H9 (cell line): ENCODE measurements at regions not wholly inside any gene's neighbourhood (a gene's known extent, or its start where the extent isn't known, plus 50 kb on each side); places are given as distances from the start of the nearest gene placed in this dataset.

Source experiments
- DNase-seq: peaks from one replicate; pipeline ENCODE4 v3.0.0-alpha.2; 2017
- H2AFZ ChIP-seq: one replicate; pipeline ENCODE4 v1.6.1; 2013; ENCODE audit warnings: mild to moderate bottlenecking, low read length, control low read depth, moderate library complexity
- H2AK5ac ChIP-seq: 2 replicates; pipeline ENCODE4 v1.6.1; 2013; ENCODE audit warnings: low read length, control low read depth, mixed read lengths; ENCODE audit not compliant: insufficient read length
- H2BK120ac ChIP-seq: one replicate; pipeline ENCODE4 v1.6.1; 2013; ENCODE audit warnings: low read depth, mild to moderate bottlenecking, low read length, control low read depth, inconsistent platforms; ENCODE audit not compliant: poor library complexity, severe bottlenecking
- H2BK12ac ChIP-seq: 2 replicates; pipeline ENCODE4 v1.6.1; 2013; ENCODE audit warnings: low read length, control low read depth, mixed read lengths, low read depth; ENCODE audit not compliant: insufficient read length
- H2BK15ac ChIP-seq: 2 replicates; pipeline ENCODE4 v1.6.1; 2013; ENCODE audit warnings: low read depth, low read length, control low read depth
- H2BK20ac ChIP-seq: one replicate; pipeline ENCODE4 v1.6.1; 2013; ENCODE audit warnings: low read depth, mild to moderate bottlenecking, low read length, control low read depth, inconsistent platforms; ENCODE audit not compliant: poor library complexity, severe bottlenecking
- H2BK5ac ChIP-seq: 2 replicates; pipeline ENCODE4 v1.6.1; 2013; ENCODE audit warnings: low read length, control low read depth, mixed read lengths; ENCODE audit not compliant: insufficient read length
- H3K14ac ChIP-seq: 2 replicates; pipeline ENCODE4 v1.6.1; 2013; ENCODE audit warnings: low read length, control low read depth; ENCODE audit not compliant: insufficient read depth
- H3K18ac ChIP-seq: 2 replicates; pipeline ENCODE4 v1.6.1; 2013; ENCODE audit warnings: low read depth, mild to moderate bottlenecking, mixed read lengths, low read length, control low read depth; ENCODE audit not compliant: insufficient read length
- H3K23ac ChIP-seq: 2 replicates; pipeline ENCODE4 v1.6.1; 2013; ENCODE audit warnings: low read length, control low read depth, mixed read lengths, low read depth; ENCODE audit not compliant: insufficient read length
- H3K23me2 ChIP-seq: 2 replicates; pipeline ENCODE4 v1.6.1; 2013; ENCODE audit warnings: low read depth, mild to moderate bottlenecking, mixed read lengths, low read length, control low read depth; ENCODE audit not compliant: insufficient read length, poor library complexity, severe bottlenecking
- H3K27ac ChIP-seq: 2 replicates; pipeline ENCODE4 v1.5.1; 2013; ENCODE audit warnings: low read length, control low read depth, mixed read lengths, low read depth; ENCODE audit not compliant: insufficient read length
- H3K27me3 ChIP-seq: 2 replicates; pipeline ENCODE4 v1.6.1; 2013; ENCODE audit warnings: low read length, control low read depth, inconsistent platforms; ENCODE audit not compliant: insufficient read depth
- H3K4ac ChIP-seq: 2 replicates; pipeline ENCODE4 v1.6.1; 2013; ENCODE audit warnings: low read depth, mild to moderate bottlenecking, control low read depth, inconsistent platforms, low read length, moderate library complexity
- H3K4me1 ChIP-seq: 2 replicates; pipeline ENCODE4 v1.6.1; 2013; ENCODE audit warnings: low read length, control low read depth, inconsistent platforms; ENCODE audit not compliant: insufficient read depth
- H3K4me2 ChIP-seq: 2 replicates; pipeline ENCODE4 v1.6.1; 2013; ENCODE audit warnings: low read length, control low read depth, mixed read lengths; ENCODE audit not compliant: insufficient read length, insufficient read depth
- H3K56ac ChIP-seq: 2 replicates; pipeline ENCODE4 v1.6.1; 2013; ENCODE audit warnings: low read depth, mild to moderate bottlenecking, mixed read lengths, low read length, control low read depth; ENCODE audit not compliant: insufficient read length
- H3K79me1 ChIP-seq: 2 replicates; pipeline ENCODE4 v1.6.1; 2013; ENCODE audit warnings: low read depth, mild to moderate bottlenecking, moderate library complexity, low read length, control low read depth, inconsistent platforms; ENCODE audit not compliant: insufficient read depth, poor library complexity, severe bottlenecking
- H3K79me2 ChIP-seq: 2 replicates; pipeline ENCODE4 v1.6.1; 2013; ENCODE audit warnings: low read length, control low read depth, inconsistent platforms; ENCODE audit not compliant: insufficient read depth
- H3K9ac ChIP-seq: 2 replicates; pipeline ENCODE4 v1.6.1; 2013; ENCODE audit warnings: low read length, control low read depth, mixed read lengths; ENCODE audit not compliant: insufficient read length; ENCODE audit errors: extremely low read depth
- H3K9me3 ChIP-seq: one replicate; pipeline ENCODE4 v1.6.1; 2013; ENCODE audit warnings: low read depth, low read length, inconsistent platforms; ENCODE audit not compliant: control insufficient read depth
- H3T11ph ChIP-seq: one replicate; pipeline ENCODE4 v1.6.1; 2013; ENCODE audit warnings: mild to moderate bottlenecking, low read length, control low read depth, inconsistent platforms
- H4K20me1 ChIP-seq: one replicate; pipeline ENCODE4 v1.6.1; 2013; ENCODE audit not compliant: control insufficient read depth, insufficient read length, insufficient read depth
- H4K5ac ChIP-seq: 2 replicates; pipeline ENCODE4 v1.6.1; 2013; ENCODE audit warnings: low read depth, mild to moderate bottlenecking, mixed read lengths, low read length, control low read depth; ENCODE audit not compliant: insufficient read length
- H4K8ac ChIP-seq: replicated peaks from 2 replicates; pipeline ENCODE4 v1.6.1; 2013; ENCODE audit warnings: low read length, control low read depth, mixed read lengths, low read depth; ENCODE audit not compliant: insufficient read length
- H4K91ac ChIP-seq: 2 replicates; pipeline ENCODE4 v1.6.1; 2013; ENCODE audit warnings: low read depth, mild to moderate bottlenecking, moderate library complexity, mixed read lengths, low read length, control low read depth; ENCODE audit not compliant: insufficient read length
- H3K27ac Mint-ChIP-seq, 3 experiments: 2 replicates in 2 of 3; 3 replicates in 1 of 3; pipeline ENCODE4 v1.8.0; 2020 to 2021; ENCODE audit warnings: mixed read lengths in 3 of 3, mild to moderate bottlenecking in 1 of 3, moderate library complexity in 1 of 3
- H3K27me3 Mint-ChIP-seq: 2 replicates; pipeline ENCODE4 v1.8.0; 2021; ENCODE audit warnings: low read depth, mild to moderate bottlenecking, moderate library complexity, mixed read lengths
- H3K36me3 Mint-ChIP-seq, 3 experiments: 2 replicates in 2 of 3; 3 replicates in 1 of 3; pipeline ENCODE4 v1.8.0; 2020 to 2021; ENCODE audit warnings: low read depth in 3 of 3, mixed read lengths in 3 of 3; ENCODE audit not compliant: insufficient read depth in 1 of 3
- H3K4me1 Mint-ChIP-seq, 2 experiments: 2 replicates each; pipeline ENCODE4 v1.8.0; 2020; ENCODE audit warnings: mixed read lengths in 2 of 2
- H3K4me3 Mint-ChIP-seq, 2 experiments: 2 replicates in 1 of 2; 3 replicates in 1 of 2; pipeline ENCODE4 v1.8.0; 2020 to 2021; ENCODE audit warnings: mild to moderate bottlenecking in 2 of 2, mixed read lengths in 2 of 2, moderate library complexity in 1 of 2
- H3K9me3 Mint-ChIP-seq, 2 experiments: 2 replicates in 1 of 2; 3 replicates in 1 of 2; pipeline ENCODE4 v1.8.0; 2020; ENCODE audit warnings: mild to moderate bottlenecking in 2 of 2, mixed read lengths in 2 of 2, moderate library complexity in 1 of 2
- CTCF ChIP-seq: fragments of 200-600 bp; sonication (generic); conservative IDR thresholded peaks from 3 replicates; pipeline ENCODE4 v1.8.0; 2021; ENCODE audit warnings: antibody characterized with exemption, mild to moderate bottlenecking

GRCh38 chr15:94606286-94606685 lies 374.9 kb downstream of the MCTP2 start:
- Histone ChIP-seq H3K4me1 (0 out of 2 replicates have a peak, but pooled peaks cover 2% of the 10 kb centered on the region), H3K56ac (no peak overlapping the region), H2AFZ (no peak overlapping the region), H2BK120ac (no peak overlapping the region), H4K8ac (no peak overlapping the region), H3T11ph (no peak overlapping the region), H2BK12ac (no peak overlapping the region), H3K79me1 (no peaks in the 10 kb centered on the region), H3K23me2 (no peaks in the 10 kb centered on the region), H3K4ac (no peak overlapping the region), H3K9ac (no peak overlapping the region), H2AK5ac (no peak overlapping the region), H3K18ac (no peak overlapping the region), H3K79me2 (no peaks in the 10 kb centered on the region), H4K20me1 (no peaks in the 10 kb centered on the region), H2BK5ac (no peak overlapping the region), H3K9me3 (no peaks in the 10 kb centered on the region), H3K27ac (no peak overlapping the region), H3K27me3 (no peaks in the 10 kb centered on the region; the same call in 1 of the 2 replicates), H4K5ac (no peak overlapping the region), H3K23ac (no peak overlapping the region), H2BK15ac (no peak overlapping the region), H3K14ac (no peak overlapping the region), H3K4me2 (no peak overlapping the region), H4K91ac (no peak overlapping the region), H2BK20ac (no peak overlapping the region)
- TF ChIP-seq CTCF = no peak
- H3K36me3 Mint-ChIP-seq = no peaks in the 10 kb centered on the region
- no peak overlapping the region for H3K4me3 Mint-ChIP-seq
- H3K27me3 Mint-ChIP-seq = no peaks in the 10 kb centered on the region
- DNase-seq = no peak
- H3K27ac Mint-ChIP-seq = no peak overlapping the region
- H3K4me1 Mint-ChIP-seq = peaks cover 8 to 13% of the 10 kb centered on the region in 2 experiments
- H3K9me3 Mint-ChIP-seq = no peaks in the 10 kb centered on the region
